ENCODE measurements at regions not wholly inside any gene's neighbourhood (a gene's known extent, or its start where the extent isn't known, plus 50 kb on each side); places are given as distances from the start of the nearest gene placed in this dataset.

GRCh38 chr3:176570992-176571391 is 626.3 kb downstream of the TBL1XR1 start:
- TF ChIP-seq CTCF (IDR thresholded peaks at IDR 0.05; ENCODE audit: poor library complexity) (no peak), EZH2 (IDR thresholded peaks at IDR 0.05; ENCODE audit: borderline replicate concordance) (no peak), EZH2phosphoT487 (IDR thresholded peaks at IDR 0.05; ENCODE audit: low read depth, severe bottlenecking, unreplicated experiment) (no peak)

Measured in hepatocyte (in vitro differentiated cells).